ENCODE measurements at regions not wholly inside any gene's neighbourhood (a gene's known extent, or its start where the extent isn't known, plus 50 kb on each side); places are given as distances from the start of the nearest gene placed in this dataset.
"Not testable (repeated sequence)": the region's sequence is repeated elsewhere in the genome, so short reads cannot be mapped to it uniquely, and the experiment has no call there.

DNA sequence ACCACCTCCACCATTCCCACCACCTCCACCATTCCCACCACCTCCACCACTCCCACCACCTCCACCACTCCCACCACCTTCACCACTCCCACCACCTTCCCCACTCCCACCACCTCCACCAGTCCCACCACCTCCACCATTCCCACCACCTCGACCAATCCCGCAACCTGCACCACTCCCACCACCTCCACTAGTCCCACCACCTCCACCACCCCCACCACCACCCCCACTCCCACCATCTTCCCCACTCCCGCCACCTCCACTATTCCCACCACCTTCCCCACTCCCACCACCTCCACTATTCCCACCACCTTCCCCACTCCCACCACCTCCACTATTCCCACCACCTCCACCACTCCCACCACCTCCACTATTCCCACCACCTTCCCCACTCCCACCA, 94.3 kb upstream of the PAX2 start:
- ATAC-seq (ENCODE audit: low FRiP score); H3K27me3 ChIP-seq (ENCODE audit: control insufficient read depth in 1 of 2, insufficient read depth in 2 of 2, low read length in 1 of 2); H3K4me1 ChIP-seq (ENCODE audit: control insufficient read depth in 1 of 2, insufficient read depth in 2 of 2, low read length in 2 of 2); H3K36me3 ChIP-seq (ENCODE audit: control insufficient read depth in 1 of 2, insufficient read depth in 2 of 2, low read length in 1 of 2); H3K9me3 ChIP-seq (ENCODE audit: control insufficient read depth, low read length); H3K4me3 ChIP-seq (ENCODE audit: low read length in 2 of 2); H3K27ac ChIP-seq (ENCODE audit: low read depth in 1 of 2, low read length in 2 of 2); DNase-seq; intact Hi-C loops (cut with DNase I): not testable (repeated sequence)
- WGBS, 2 donors = 82 to 94% methylated on average over 3 of the region's 3 CpGs

DNA sequence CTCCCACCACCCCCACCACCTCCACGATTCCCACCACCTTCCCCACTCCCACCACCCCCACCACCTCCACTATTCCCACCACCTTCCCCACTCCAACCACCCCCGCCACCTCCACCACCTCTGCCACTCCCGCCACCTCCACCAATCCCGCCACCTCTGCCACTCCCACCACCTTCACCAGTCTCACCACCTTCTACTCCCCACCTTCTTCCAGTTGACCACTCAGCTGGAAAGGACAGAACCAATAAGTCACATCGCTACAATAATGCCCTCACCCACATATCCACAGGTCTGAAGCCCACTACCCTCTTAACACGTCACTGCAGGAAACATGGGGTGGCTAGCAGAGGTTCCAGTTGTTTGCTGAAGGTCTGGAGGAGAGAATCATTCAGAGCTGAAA, 93.5 kb upstream of the PAX2 start:
- Histone ChIP-seq H3K36me3 (ENCODE audit: control insufficient read depth in 1 of 2, insufficient read depth in 2 of 2, low read length in 1 of 2) (no peaks in the 10 kb centered on the region), H3K27ac (ENCODE audit: low read depth in 1 of 2, low read length in 2 of 2) (no peak overlapping the region), H3K9me3 (ENCODE audit: control insufficient read depth, low read length) (no peaks in the 10 kb centered on the region), H3K27me3 (ENCODE audit: control insufficient read depth in 1 of 2, insufficient read depth in 2 of 2, low read length in 1 of 2) (no peaks in the 10 kb centered on the region), H3K4me1 (ENCODE audit: control insufficient read depth in 1 of 2, insufficient read depth in 2 of 2, low read length in 2 of 2) (no peaks in the 10 kb centered on the region), H3K4me3 (ENCODE audit: low read length in 2 of 2) (no peak overlapping the region)
- intact Hi-C loops (cut with DNase I) = no loop called here
- ATAC-seq (ENCODE audit: low FRiP score) (no peak), DNase-seq (no peak)
- WGBS, 2 donors = 91 to 93% methylated on average over 5 to 6 of the region's 6 CpGs

- H3K4me3 ChIP-seq (ENCODE audit: low read length in 2 of 2) = no peak overlapping the region
- no peak for ATAC-seq (ENCODE audit: low FRiP score)
- WGBS, 2 donors = 61 to 65% methylated on average over 7 of the region's 7 CpGs
- no peaks in the 10 kb centered on the region for H3K27me3 ChIP-seq (ENCODE audit: control insufficient read depth in 1 of 2, insufficient read depth in 2 of 2, low read length in 1 of 2)
- intact Hi-C loops (cut with DNase I) = no loop called here
- no peaks in the 10 kb centered on the region for H3K36me3 ChIP-seq (ENCODE audit: control insufficient read depth in 1 of 2, insufficient read depth in 2 of 2, low read length in 1 of 2)
- no peak overlapping the region for H3K27ac ChIP-seq (ENCODE audit: low read depth in 1 of 2, low read length in 2 of 2)
- DNase-seq = no peak
- no peaks in the 10 kb centered on the region for H3K4me1 ChIP-seq (ENCODE audit: control insufficient read depth in 1 of 2, insufficient read depth in 2 of 2, low read length in 2 of 2)
- H3K9me3 ChIP-seq (ENCODE audit: control insufficient read depth, low read length) = no peaks in the 10 kb centered on the region
These were observed 92.8 kb upstream of the PAX2 start for GRCh38 chr10:100652406-100653135.

DNA sequence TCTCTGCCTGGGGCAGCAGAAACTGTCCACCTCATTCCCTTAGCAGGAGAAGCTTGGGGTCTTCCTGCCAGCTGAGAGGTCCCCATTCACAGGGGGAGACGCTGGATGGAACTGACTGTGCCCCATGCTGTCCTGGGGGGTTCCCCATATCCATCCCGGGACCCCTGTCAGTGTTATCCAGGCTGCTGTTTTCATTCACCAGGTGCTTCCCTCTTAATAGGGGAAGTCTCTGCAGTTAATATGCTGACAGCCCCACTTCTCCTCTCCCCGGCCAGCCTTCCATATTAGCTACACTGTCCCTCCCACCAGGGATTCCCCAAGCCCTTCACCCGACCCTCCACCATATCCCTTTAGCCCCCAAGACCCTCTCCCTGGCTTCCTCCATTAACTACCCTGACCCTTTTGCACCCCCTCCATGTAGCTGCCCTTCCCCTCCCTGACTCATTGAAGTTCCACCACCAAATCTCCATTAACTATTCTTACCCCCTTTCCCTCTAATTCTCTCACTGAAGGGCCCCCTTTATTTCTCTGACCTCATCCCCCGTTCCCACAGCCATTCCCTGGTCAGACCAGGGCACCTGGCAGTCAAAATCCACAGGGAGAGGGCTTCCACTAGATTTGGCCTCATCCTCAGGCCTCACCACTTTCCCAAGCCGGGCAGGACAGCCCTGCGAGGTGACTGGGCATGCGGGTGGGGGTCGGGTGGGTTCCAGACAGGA, 92.0 kb upstream of the PAX2 start:
- ATAC-seq (ENCODE audit: low FRiP score) = no peak
- Histone ChIP-seq H3K27ac (ENCODE audit: low read depth in 1 of 2, low read length in 2 of 2) (no peak overlapping the region), H3K4me1 (ENCODE audit: control insufficient read depth in 1 of 2, insufficient read depth in 2 of 2, low read length in 2 of 2) (no peaks in the 10 kb centered on the region), H3K4me3 (ENCODE audit: low read length in 2 of 2) (no peak overlapping the region), H3K9me3 (ENCODE audit: control insufficient read depth, low read length) (no peaks in the 10 kb centered on the region), H3K36me3 (ENCODE audit: control insufficient read depth in 1 of 2, insufficient read depth in 2 of 2, low read length in 1 of 2) (no peaks in the 10 kb centered on the region), H3K27me3 (ENCODE audit: control insufficient read depth in 1 of 2, insufficient read depth in 2 of 2, low read length in 1 of 2) (no peaks in the 10 kb centered on the region)
- intact Hi-C loops (cut with DNase I) = no loop called here
- no peak for DNase-seq
- WGBS, 2 donors = 8 to 13% methylated on average over 9 of the region's 9 CpGs

GRCh38 chr10:100653957-100654781, 91.2 kb upstream of the PAX2 start:
- ATAC-seq (ENCODE audit: low FRiP score) = no peak
- H3K4me1 ChIP-seq (ENCODE audit: control insufficient read depth in 1 of 2, insufficient read depth in 2 of 2, low read length in 2 of 2) = no peaks in the 10 kb centered on the region
- H3K9me3 ChIP-seq (ENCODE audit: control insufficient read depth, low read length) = no peaks in the 10 kb centered on the region
- intact Hi-C loops (cut with DNase I) = no loop called here
- DNase-seq = no peak
- H3K36me3 ChIP-seq (ENCODE audit: control insufficient read depth in 1 of 2, insufficient read depth in 2 of 2, low read length in 1 of 2) = no peaks in the 10 kb centered on the region
- WGBS, 2 donors = 1 to 2% methylated on average over 54 to 59 of the region's 59 CpGs
- no peak overlapping the region for H3K27ac ChIP-seq (ENCODE audit: low read depth in 1 of 2, low read length in 2 of 2)
- no peaks in the 10 kb centered on the region for H3K27me3 ChIP-seq (ENCODE audit: control insufficient read depth in 1 of 2, insufficient read depth in 2 of 2, low read length in 1 of 2)
- H3K4me3 ChIP-seq (ENCODE audit: low read length in 2 of 2) = no peak overlapping the region

- H3K9me3 ChIP-seq (ENCODE audit: control insufficient read depth, low read length) = no peaks in the 10 kb centered on the region
- H3K4me3 ChIP-seq (ENCODE audit: low read length in 2 of 2) = no peak overlapping the region
- DNase-seq = no peak
- no peak overlapping the region for H3K27ac ChIP-seq (ENCODE audit: low read depth in 1 of 2, low read length in 2 of 2)
- no peaks in the 10 kb centered on the region for H3K36me3 ChIP-seq (ENCODE audit: control insufficient read depth in 1 of 2, insufficient read depth in 2 of 2, low read length in 1 of 2)
- no peak for ATAC-seq (ENCODE audit: low FRiP score)
- intact Hi-C loops (cut with DNase I) = no loop called here
- WGBS, 2 donors = 1% methylated on average over 39 to 46 of the region's 46 CpGs
- H3K27me3 ChIP-seq (ENCODE audit: control insufficient read depth in 1 of 2, insufficient read depth in 2 of 2, low read length in 1 of 2) = no peaks in the 10 kb centered on the region
- H3K4me1 ChIP-seq (ENCODE audit: control insufficient read depth in 1 of 2, insufficient read depth in 2 of 2, low read length in 2 of 2) = no peaks in the 10 kb centered on the region
These were observed 90.5 kb upstream of the PAX2 start for GRCh38 chr10:100654782-100655325.

- Histone ChIP-seq H3K9me3 (ENCODE audit: control insufficient read depth, low read length) (no peaks in the 10 kb centered on the region), H3K27me3 (ENCODE audit: control insufficient read depth in 1 of 2, insufficient read depth in 2 of 2, low read length in 1 of 2) (no peaks in the 10 kb centered on the region), H3K36me3 (ENCODE audit: control insufficient read depth in 1 of 2, insufficient read depth in 2 of 2, low read length in 1 of 2) (no peaks in the 10 kb centered on the region), H3K4me1 (ENCODE audit: control insufficient read depth in 1 of 2, insufficient read depth in 2 of 2, low read length in 2 of 2) (no peaks in the 10 kb centered on the region), H3K4me3 (ENCODE audit: low read length in 2 of 2) (no peak overlapping the region), H3K27ac (ENCODE audit: low read depth in 1 of 2, low read length in 2 of 2) (no peak overlapping the region)
- DNase-seq = no peak
- WGBS, 2 donors = 1 to 2% methylated on average over 20 of the region's 20 CpGs
- ATAC-seq (ENCODE audit: low FRiP score) = no peak
- intact Hi-C loops (cut with DNase I) = no loop called here
These were observed 90.0 kb upstream of the PAX2 start for GRCh38 chr10:100655326-100655759.

- no peak for DNase-seq
- H3K27ac ChIP-seq (ENCODE audit: low read depth in 1 of 2, low read length in 2 of 2) = no peak overlapping the region
- no peaks in the 10 kb centered on the region for H3K4me1 ChIP-seq (ENCODE audit: control insufficient read depth in 1 of 2, insufficient read depth in 2 of 2, low read length in 2 of 2)
- no peak overlapping the region for H3K4me3 ChIP-seq (ENCODE audit: low read length in 2 of 2)
- intact Hi-C loops (cut with DNase I) = no loop called here
- no peaks in the 10 kb centered on the region for H3K9me3 ChIP-seq (ENCODE audit: control insufficient read depth, low read length)
- no peak for ATAC-seq (ENCODE audit: low FRiP score)
- H3K36me3 ChIP-seq (ENCODE audit: control insufficient read depth in 1 of 2, insufficient read depth in 2 of 2, low read length in 1 of 2) = no peaks in the 10 kb centered on the region
- 1% methylated on average over 43 to 45 of the region's 45 CpGs for WGBS, 2 donors
- no peaks in the 10 kb centered on the region for H3K27me3 ChIP-seq (ENCODE audit: control insufficient read depth in 1 of 2, insufficient read depth in 2 of 2, low read length in 1 of 2)
These were observed 89.5 kb upstream of the PAX2 start for GRCh38 chr10:100655760-100656421.

All from aorta (tissue), 5 donors.